ENCODE measurements at regions not wholly inside any gene's neighbourhood (a gene's known extent, or its start where the extent isn't known, plus 50 kb on each side); places are given as distances from the start of the nearest gene placed in this dataset.

DNA sequence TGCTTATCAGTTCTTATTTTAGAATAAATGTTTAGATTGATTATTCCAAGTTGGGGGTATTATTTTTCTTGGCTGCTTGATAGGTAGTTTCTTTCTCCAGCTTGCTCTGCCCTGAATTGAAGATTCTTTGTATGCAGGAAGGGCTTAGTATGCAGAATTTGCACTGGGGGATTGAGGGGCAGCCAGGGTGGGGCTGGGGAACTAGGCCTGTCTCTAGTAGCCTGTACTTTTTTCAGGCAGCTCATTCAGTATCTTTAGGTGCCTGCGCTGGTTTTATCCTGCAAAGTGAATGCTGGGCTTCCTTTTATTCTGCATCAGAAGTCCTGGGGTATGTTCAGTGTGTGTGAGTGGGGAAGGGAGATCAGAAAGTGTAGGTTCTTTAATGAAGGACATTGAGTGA lies 228.3 kb upstream of the ELL2 start:
- TF ChIP-seq, protein P1, sequence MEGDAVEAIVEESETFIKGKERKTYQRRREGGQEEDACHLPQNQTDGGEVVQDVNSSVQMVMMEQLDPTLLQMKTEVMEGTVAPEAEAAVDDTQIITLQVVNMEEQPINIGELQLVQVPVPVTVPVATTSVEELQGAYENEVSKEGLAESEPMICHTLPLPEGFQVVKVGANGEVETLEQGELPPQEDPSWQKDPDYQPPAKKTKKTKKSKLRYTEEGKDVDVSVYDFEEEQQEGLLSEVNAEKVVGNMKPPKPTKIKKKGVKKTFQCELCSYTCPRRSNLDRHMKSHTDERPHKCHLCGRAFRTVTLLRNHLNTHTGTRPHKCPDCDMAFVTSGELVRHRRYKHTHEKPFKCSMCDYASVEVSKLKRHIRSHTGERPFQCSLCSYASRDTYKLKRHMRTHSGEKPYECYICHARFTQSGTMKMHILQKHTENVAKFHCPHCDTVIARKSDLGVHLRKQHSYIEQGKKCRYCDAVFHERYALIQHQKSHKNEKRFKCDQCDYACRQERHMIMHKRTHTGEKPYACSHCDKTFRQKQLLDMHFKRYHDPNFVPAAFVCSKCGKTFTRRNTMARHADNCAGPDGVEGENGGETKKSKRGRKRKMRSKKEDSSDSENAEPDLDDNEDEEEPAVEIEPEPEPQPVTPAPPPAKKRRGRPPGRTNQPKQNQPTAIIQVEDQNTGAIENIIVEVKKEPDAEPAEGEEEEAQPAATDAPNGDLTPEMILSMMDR (IDR thresholded peaks at IDR 0.05): no peak
- TF ChIP-seq, protein P2, sequence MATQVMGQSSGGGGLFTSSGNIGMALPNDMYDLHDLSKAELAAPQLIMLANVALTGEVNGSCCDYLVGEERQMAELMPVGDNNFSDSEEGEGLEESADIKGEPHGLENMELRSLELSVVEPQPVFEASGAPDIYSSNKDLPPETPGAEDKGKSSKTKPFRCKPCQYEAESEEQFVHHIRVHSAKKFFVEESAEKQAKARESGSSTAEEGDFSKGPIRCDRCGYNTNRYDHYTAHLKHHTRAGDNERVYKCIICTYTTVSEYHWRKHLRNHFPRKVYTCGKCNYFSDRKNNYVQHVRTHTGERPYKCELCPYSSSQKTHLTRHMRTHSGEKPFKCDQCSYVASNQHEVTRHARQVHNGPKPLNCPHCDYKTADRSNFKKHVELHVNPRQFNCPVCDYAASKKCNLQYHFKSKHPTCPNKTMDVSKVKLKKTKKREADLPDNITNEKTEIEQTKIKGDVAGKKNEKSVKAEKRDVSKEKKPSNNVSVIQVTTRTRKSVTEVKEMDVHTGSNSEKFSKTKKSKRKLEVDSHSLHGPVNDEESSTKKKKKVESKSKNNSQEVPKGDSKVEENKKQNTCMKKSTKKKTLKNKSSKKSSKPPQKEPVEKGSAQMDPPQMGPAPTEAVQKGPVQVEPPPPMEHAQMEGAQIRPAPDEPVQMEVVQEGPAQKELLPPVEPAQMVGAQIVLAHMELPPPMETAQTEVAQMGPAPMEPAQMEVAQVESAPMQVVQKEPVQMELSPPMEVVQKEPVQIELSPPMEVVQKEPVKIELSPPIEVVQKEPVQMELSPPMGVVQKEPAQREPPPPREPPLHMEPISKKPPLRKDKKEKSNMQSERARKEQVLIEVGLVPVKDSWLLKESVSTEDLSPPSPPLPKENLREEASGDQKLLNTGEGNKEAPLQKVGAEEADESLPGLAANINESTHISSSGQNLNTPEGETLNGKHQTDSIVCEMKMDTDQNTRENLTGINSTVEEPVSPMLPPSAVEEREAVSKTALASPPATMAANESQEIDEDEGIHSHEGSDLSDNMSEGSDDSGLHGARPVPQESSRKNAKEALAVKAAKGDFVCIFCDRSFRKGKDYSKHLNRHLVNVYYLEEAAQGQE (IDR thresholded peaks at IDR 0.05; ENCODE audit: insufficient read depth in 1 of 2, low read depth in 2 of 2, low read length in 1 of 2): no peak
- TF ChIP-seq SIN3A (IDR thresholded peaks at IDR 0.05; ENCODE audit: borderline replicate concordance, insufficient read depth, low read depth, low read length): no peak
